ENCODE measurements at regions not wholly inside any gene's neighbourhood (a gene's known extent, or its start where the extent isn't known, plus 50 kb on each side); places are given as distances from the start of the nearest gene placed in this dataset.

GRCh38 chr17:56648321-56648720 lies 54.8 kb downstream of the NOG start:
- no peaks in the 10 kb centered on the region for H3K4me1 Mint-ChIP-seq
- intact Hi-C loops (cut with micrococcal nuclease): no loop called here
- no peaks in the 10 kb centered on the region for H3K9me3 Mint-ChIP-seq
- no peak overlapping the region for H3K4me3 Mint-ChIP-seq
- H3K27ac Mint-ChIP-seq: no peak overlapping the region
- peaks cover 8% of the 10 kb centered on the region for H3K27me3 Mint-ChIP-seq
- DNase-seq: no peak
- H3K36me3 Mint-ChIP-seq (ENCODE audit: low read depth): no peaks in the 10 kb centered on the region

GRCh38 chr17:56648806-56649205 lies 55.3 kb downstream of the NOG start:
- H3K4me3 Mint-ChIP-seq: no peak overlapping the region
- intact Hi-C loops (cut with micrococcal nuclease): no loop called here
- H3K9me3 Mint-ChIP-seq: no peaks in the 10 kb centered on the region
- no peaks in the 10 kb centered on the region for H3K36me3 Mint-ChIP-seq (ENCODE audit: low read depth)
- peaks cover 3% of the 10 kb centered on the region for H3K4me1 Mint-ChIP-seq
- no peak overlapping the region for H3K27ac Mint-ChIP-seq
- DNase-seq: no peak
- H3K27me3 Mint-ChIP-seq: peaks cover 8% of the 10 kb centered on the region

- Mint-ChIP-seq H3K36me3 (ENCODE audit: low read depth) (no peaks in the 10 kb centered on the region), H3K27me3 (peaks cover 15% of the 10 kb centered on the region), H3K4me3 (no peak overlapping the region), H3K9me3 (no peaks in the 10 kb centered on the region), H3K27ac (no peak overlapping the region), H3K4me1 (peaks cover 3% of the 10 kb centered on the region)
- intact Hi-C loops (cut with micrococcal nuclease): no loop called here
- DNase-seq: no peak
Measured at GRCh38 chr17:56652628-56653027, 59.1 kb downstream of the NOG start.

GRCh38 chr17:56653877-56654276 lies 60.4 kb downstream of the NOG start:
- Mint-ChIP-seq H3K27me3 (peaks cover 12% of the 10 kb centered on the region), H3K36me3 (ENCODE audit: low read depth) (no peaks in the 10 kb centered on the region), H3K4me1 (peaks cover 3% of the 10 kb centered on the region), H3K9me3 (no peaks in the 10 kb centered on the region), H3K4me3 (no peak overlapping the region), H3K27ac (no peak overlapping the region)
- peak; percentile 90 for DNase-seq
- intact Hi-C loops (cut with micrococcal nuclease): loop anchor here (1.0 kb wide), 1 partner anchor 62 kb away; no protein-coding TSS in a partner anchor

GRCh38 chr17:56656701-56657327 lies 63.3 kb downstream of the NOG start:
- Mint-ChIP-seq H3K4me1 (peaks cover 3% of the 10 kb centered on the region), H3K36me3 (ENCODE audit: low read depth) (no peaks in the 10 kb centered on the region), H3K4me3 (no peak overlapping the region), H3K27ac (no peak overlapping the region), H3K9me3 (no peaks in the 10 kb centered on the region), H3K27me3 (peaks cover 12% of the 10 kb centered on the region)
- no peak for DNase-seq
- intact Hi-C loops (cut with micrococcal nuclease): no loop called here

GRCh38 chr17:56658648-56659047 lies 65.1 kb downstream of the NOG start:
- no peak overlapping the region for H3K4me3 Mint-ChIP-seq
- no peaks in the 10 kb centered on the region for H3K36me3 Mint-ChIP-seq (ENCODE audit: low read depth)
- DNase-seq: no peak
- intact Hi-C loops (cut with micrococcal nuclease): no loop called here
- H3K4me1 Mint-ChIP-seq: peaks cover 2% of the 10 kb centered on the region
- H3K27ac Mint-ChIP-seq: no peak overlapping the region
- peaks cover 15% of the 10 kb centered on the region for H3K27me3 Mint-ChIP-seq
- no peaks in the 10 kb centered on the region for H3K9me3 Mint-ChIP-seq

- no peak for DNase-seq
- Mint-ChIP-seq H3K9me3 (no peaks in the 10 kb centered on the region), H3K36me3 (ENCODE audit: low read depth) (no peaks in the 10 kb centered on the region), H3K4me1 (no peaks in the 10 kb centered on the region), H3K4me3 (no peak overlapping the region), H3K27ac (no peak overlapping the region), H3K27me3 (peaks cover 15% of the 10 kb centered on the region)
- intact Hi-C loops (cut with micrococcal nuclease): no loop called here
Measured at GRCh38 chr17:56659622-56660021, 66.1 kb downstream of the NOG start.

GRCh38 chr17:56661906-56662305 lies 68.4 kb downstream of the NOG start:
- peaks cover 15% of the 10 kb centered on the region for H3K27me3 Mint-ChIP-seq
- H3K9me3 Mint-ChIP-seq: no peaks in the 10 kb centered on the region
- no peak overlapping the region for H3K4me3 Mint-ChIP-seq
- intact Hi-C loops (cut with micrococcal nuclease): no loop called here
- H3K27ac Mint-ChIP-seq: no peak overlapping the region
- H3K36me3 Mint-ChIP-seq (ENCODE audit: low read depth): no peaks in the 10 kb centered on the region
- H3K4me1 Mint-ChIP-seq: no peaks in the 10 kb centered on the region
- DNase-seq: no peak

GRCh38 chr17:56665864-56666263 lies 72.4 kb downstream of the NOG start:
- H3K36me3 Mint-ChIP-seq (ENCODE audit: low read depth): no peaks in the 10 kb centered on the region
- H3K9me3 Mint-ChIP-seq: no peaks in the 10 kb centered on the region

GRCh38 chr17:56667925-56668458 lies 74.5 kb downstream of the NOG start:
- Mint-ChIP-seq H3K27me3 (peaks cover 37% of the 10 kb centered on the region), H3K36me3 (ENCODE audit: low read depth) (no peaks in the 10 kb centered on the region), H3K4me3 (no peak overlapping the region), H3K9me3 (no peaks in the 10 kb centered on the region), H3K27ac (no peak overlapping the region), H3K4me1 (no peaks in the 10 kb centered on the region)
- intact Hi-C loops (cut with micrococcal nuclease): no loop called here
- no peak for DNase-seq

More at GRCh38 chr17:56665864-56666263, 72.4 kb downstream of the NOG start:
- Mint-ChIP-seq H3K4me1 (no peaks in the 10 kb centered on the region), H3K4me3 (no peak overlapping the region), H3K27me3 (peaks cover 27% of the 10 kb centered on the region), H3K27ac (no peak overlapping the region)
- intact Hi-C loops (cut with micrococcal nuclease): no loop called here
- DNase-seq: no peak

- Mint-ChIP-seq H3K4me3 (no peak overlapping the region), H3K27me3 (peaks cover 57% of the 10 kb centered on the region), H3K36me3 (ENCODE audit: low read depth) (no peaks in the 10 kb centered on the region), H3K9me3 (no peaks in the 10 kb centered on the region), H3K4me1 (no peaks in the 10 kb centered on the region), H3K27ac (no peak overlapping the region)
- intact Hi-C loops (cut with micrococcal nuclease): no loop called here
- DNase-seq: no peak
Measured at GRCh38 chr17:56672195-56672594, 78.7 kb downstream of the NOG start.

GRCh38 chr17:56674401-56674925 lies 81.0 kb downstream of the NOG start:
- H3K4me3 Mint-ChIP-seq: no peak overlapping the region
- H3K9me3 Mint-ChIP-seq: no peaks in the 10 kb centered on the region
- peaks cover 8% of the 10 kb centered on the region for H3K4me1 Mint-ChIP-seq
- peaks cover 54% of the 10 kb centered on the region for H3K27me3 Mint-ChIP-seq
- intact Hi-C loops (cut with micrococcal nuclease): no loop called here
- DNase-seq: no peak
- no peak overlapping the region for H3K27ac Mint-ChIP-seq
- H3K36me3 Mint-ChIP-seq (ENCODE audit: low read depth): no peaks in the 10 kb centered on the region

GRCh38 chr17:56675876-56676660 lies 82.6 kb downstream of the NOG start:
- H3K27me3 Mint-ChIP-seq: peaks cover 48% of the 10 kb centered on the region
- no peak for DNase-seq
- H3K4me1 Mint-ChIP-seq: peaks cover 15% of the 10 kb centered on the region

GRCh38 chr17:56676810-56677209 lies 83.3 kb downstream of the NOG start:
- peaks cover 15% of the 10 kb centered on the region for H3K4me1 Mint-ChIP-seq
- no peak overlapping the region for H3K27ac Mint-ChIP-seq
- no peak overlapping the region for H3K4me3 Mint-ChIP-seq
- H3K27me3 Mint-ChIP-seq: peaks cover 46% of the 10 kb centered on the region
- H3K36me3 Mint-ChIP-seq (ENCODE audit: low read depth): no peaks in the 10 kb centered on the region
- intact Hi-C loops (cut with micrococcal nuclease): no loop called here
- no peak for DNase-seq
- no peaks in the 10 kb centered on the region for H3K9me3 Mint-ChIP-seq

More at GRCh38 chr17:56675876-56676660, 82.6 kb downstream of the NOG start:
- H3K9me3 Mint-ChIP-seq: no peaks in the 10 kb centered on the region
- no peaks in the 10 kb centered on the region for H3K36me3 Mint-ChIP-seq (ENCODE audit: low read depth)
- H3K4me3 Mint-ChIP-seq: no peak overlapping the region
- intact Hi-C loops (cut with micrococcal nuclease): no loop called here
- no peak overlapping the region for H3K27ac Mint-ChIP-seq
